ENCODE measurements at regions not wholly inside any gene's neighbourhood (a gene's known extent, or its start where the extent isn't known, plus 50 kb on each side); places are given as distances from the start of the nearest gene placed in this dataset.

DNA sequence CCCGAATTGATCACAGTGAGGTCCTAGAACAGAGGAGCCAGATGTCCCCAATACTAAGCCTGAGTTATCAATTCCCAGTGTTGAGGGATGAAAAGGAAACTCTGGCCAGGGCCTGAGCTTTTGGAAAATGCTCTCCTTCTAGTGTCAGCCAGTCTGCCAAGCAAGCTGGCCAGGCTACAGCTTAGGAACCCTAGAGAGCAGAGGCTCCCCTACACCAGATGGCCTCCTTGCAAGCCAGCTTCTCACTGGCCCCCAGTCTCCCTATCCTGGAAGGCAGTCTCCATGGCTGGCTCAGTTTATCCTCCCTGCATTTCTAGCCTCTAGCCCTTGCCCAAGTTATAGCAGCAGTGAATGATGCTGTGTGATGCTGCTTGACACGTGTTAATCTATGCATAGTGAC, 204.7 kb upstream of the WWC1 start:
- H3K4me3 ChIP-seq (ENCODE audit: low read depth, low read length) = no peak overlapping the region
- no peak for TF ChIP-seq CTCF (IDR thresholded peaks at IDR 0.05; ENCODE audit: insufficient read depth, low read length)
- DNase-seq (ENCODE audit: low read depth) = no peak

DNA sequence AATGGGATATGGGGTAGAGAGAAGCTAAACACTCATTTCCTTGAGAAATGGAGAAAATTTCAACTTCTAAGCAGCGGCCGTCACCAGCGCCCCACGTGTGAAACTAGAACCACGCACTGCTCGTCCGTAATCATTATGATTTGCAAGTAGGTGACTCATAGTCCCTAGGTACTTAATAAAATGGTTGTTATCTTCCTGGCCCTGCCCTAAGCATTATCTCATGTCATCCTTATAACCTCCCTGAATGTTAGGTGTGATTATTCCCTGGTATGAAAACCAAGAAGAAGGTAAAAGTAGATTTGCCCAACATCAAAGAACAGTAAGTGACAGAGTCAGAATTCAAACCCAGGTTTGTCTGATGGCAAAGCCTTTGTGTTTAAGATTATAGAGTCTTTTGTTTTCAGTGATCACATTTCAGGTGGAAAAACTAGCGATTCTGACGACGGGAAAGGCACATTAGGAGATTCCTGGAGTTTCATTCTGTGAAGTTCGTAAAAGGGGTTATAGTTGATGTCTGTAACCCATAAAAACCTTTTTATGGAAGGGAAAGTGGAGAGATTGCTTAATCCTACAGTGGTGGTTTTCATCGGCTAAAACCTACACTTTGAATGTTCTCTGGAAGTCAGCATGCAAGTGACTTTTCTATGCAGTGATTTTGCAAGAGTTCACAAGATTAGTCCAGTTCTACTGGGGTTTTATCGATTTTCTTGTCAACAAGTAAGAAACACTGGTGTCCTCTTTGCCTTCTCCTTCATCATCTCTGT, 202.9 kb upstream of the WWC1 start:
- no peak for DNase-seq (ENCODE audit: low read depth)
- no peak overlapping the region for H3K4me3 ChIP-seq (ENCODE audit: low read depth, low read length)
- no peak for TF ChIP-seq CTCF (IDR thresholded peaks at IDR 0.05; ENCODE audit: insufficient read depth, low read length)

DNA sequence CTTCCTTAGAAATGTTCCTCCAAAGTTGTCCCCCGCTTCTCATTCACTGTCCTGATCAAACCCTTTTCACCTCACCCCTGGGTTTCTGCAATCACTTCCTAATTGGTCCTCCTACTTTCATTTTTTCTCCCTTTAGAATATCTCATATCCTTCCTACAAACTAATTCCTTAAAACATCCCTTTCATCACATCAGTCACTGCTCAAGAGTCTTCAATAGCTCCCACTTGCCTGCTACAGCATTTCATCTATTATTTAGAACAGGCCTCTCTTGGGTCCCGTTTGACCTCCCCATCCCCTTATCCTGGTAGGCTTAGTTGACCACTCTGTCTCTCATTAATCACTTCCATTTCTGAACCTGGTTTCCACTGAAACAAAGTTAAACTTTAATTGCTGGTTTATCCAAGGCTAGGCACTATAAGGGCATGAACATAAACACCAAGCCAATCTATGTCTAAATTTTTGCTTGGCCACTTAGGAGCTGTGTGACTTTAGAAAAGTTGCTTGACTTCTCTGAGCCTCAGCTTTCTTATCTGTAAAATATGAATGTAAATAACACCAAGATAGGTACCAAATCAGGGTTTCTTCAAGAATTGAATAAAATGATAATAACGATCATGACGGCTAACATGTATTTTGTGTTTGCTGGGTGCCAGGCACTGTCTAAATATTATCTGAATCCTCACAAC, 202.1 kb upstream of the WWC1 start:
- no peak overlapping the region for H3K4me3 ChIP-seq (ENCODE audit: low read depth, low read length)
- no peak for TF ChIP-seq CTCF (IDR thresholded peaks at IDR 0.05; ENCODE audit: insufficient read depth, low read length)
- no peak for DNase-seq (ENCODE audit: low read depth)

GRCh38 chr5:168092209-168093185, 198.9 kb upstream of the WWC1 start:
- no peak overlapping the region for H3K4me3 ChIP-seq (ENCODE audit: low read depth, low read length)
- TF ChIP-seq CTCF (IDR thresholded peaks at IDR 0.05; ENCODE audit: insufficient read depth, low read length) = no peak
- no peak for DNase-seq (ENCODE audit: low read depth)

DNA sequence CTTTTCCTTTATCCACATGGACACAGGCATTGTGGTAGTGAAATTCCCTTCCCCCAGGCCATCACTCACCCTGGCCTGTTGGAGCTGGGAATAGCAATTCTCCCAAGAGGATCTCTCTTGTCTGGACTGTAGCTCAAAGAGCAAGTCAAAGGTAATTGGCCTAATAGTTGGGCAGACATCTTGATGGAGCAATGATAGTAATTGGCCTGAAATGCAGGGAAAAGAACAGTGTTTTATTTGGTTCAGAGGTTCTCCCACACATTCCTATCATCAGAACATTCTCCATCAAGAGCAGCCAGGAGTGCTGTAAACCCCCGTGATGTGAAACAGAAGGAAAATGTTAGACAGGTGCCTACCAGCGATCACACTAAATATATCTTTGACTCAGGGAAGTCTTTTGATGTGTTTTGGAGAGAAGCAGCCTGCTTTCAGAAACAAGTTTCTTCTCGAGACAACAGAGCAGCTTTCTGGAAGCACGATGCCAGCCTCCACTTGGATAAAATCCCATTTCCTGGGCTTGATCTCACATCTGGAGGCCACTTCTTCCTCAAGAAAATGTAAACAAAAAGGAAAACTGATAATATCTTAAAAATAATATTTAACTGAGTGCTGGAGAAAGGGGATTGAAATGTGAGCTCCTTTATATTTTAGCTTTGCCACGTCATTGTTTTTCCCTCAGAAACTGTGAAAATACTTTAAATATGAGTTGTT, 198.1 kb upstream of the WWC1 start:
- no peak for TF ChIP-seq CTCF (IDR thresholded peaks at IDR 0.05; ENCODE audit: insufficient read depth, low read length)
- no peak overlapping the region for H3K4me3 ChIP-seq (ENCODE audit: low read depth, low read length)
- no peak for DNase-seq (ENCODE audit: low read depth)

DNA sequence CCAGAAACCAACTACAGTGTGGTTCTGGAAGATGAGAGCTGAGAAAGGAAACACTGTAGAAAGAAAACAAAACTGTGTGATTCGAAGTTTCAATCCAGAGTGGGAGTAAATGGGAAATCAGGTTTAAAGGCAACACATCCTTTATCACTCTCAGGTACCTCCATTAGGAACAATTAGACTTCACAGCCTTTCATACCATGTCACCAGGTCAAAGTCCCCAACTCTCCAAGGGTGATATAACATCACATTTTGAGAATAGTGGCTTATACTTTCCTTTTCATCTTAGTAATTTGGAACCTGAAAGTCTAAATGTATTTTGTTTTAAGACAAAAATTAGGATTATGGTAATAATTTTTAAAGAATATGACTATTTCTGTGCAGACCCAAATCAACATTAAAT, 194.9 kb upstream of the WWC1 start:
- no peak for DNase-seq (ENCODE audit: low read depth)

More for the DNA sequence above, 194.9 kb upstream of the WWC1 start:
- no peak for TF ChIP-seq CTCF (IDR thresholded peaks at IDR 0.05; ENCODE audit: insufficient read depth, low read length)
- H3K4me3 ChIP-seq (ENCODE audit: low read depth, low read length) = no peak overlapping the region
